ENCODE measurements at regions not wholly inside any gene's neighbourhood (a gene's known extent, or its start where the extent isn't known, plus 50 kb on each side); places are given as distances from the start of the nearest gene placed in this dataset.

- Histone ChIP-seq H3K27me3 (replicated peaks) (no peaks in the 10 kb centered on the region), H3K4me3 (ENCODE audit: low read depth, low read length) (no peak overlapping the region), H3K27ac (peak overlapping the region; percentile 46), H3K36me3 (replicated peaks) (no peaks in the 10 kb centered on the region)
- peak; percentile 35 for DNase-seq
- in situ Hi-C loops (cut with HindIII; ENCODE audit: low pct_ligation_motif_present, low sequenced_read_pairs) = no loop called here
- TF ChIP-seq CTCF (IDR thresholded peaks at IDR 0.05; ENCODE audit: low read depth, low read length, missing control alignments) = no peak
Observed at GRCh38 chr1:218592688-218593087, 247.6 kb downstream of the TGFB2 start.

- in situ Hi-C loops (cut with HindIII; ENCODE audit: low pct_ligation_motif_present, low sequenced_read_pairs) = no loop called here
Observed at GRCh38 chr1:218600968-218601367, 255.8 kb downstream of the TGFB2 start.

GRCh38 chr1:218604217-218604616 is 259.1 kb downstream of the TGFB2 start:
- H3K36me3 ChIP-seq (replicated peaks) = no peaks in the 10 kb centered on the region
- no peak for TF ChIP-seq CTCF (IDR thresholded peaks at IDR 0.05; ENCODE audit: low read depth, low read length, missing control alignments)
- no peak overlapping the region for H3K27ac ChIP-seq
- H3K4me3 ChIP-seq (ENCODE audit: low read depth, low read length) = no peak overlapping the region
- DNase-seq = no peak
- no peaks in the 10 kb centered on the region for H3K27me3 ChIP-seq (replicated peaks)
- in situ Hi-C loops (cut with HindIII; ENCODE audit: low pct_ligation_motif_present, low sequenced_read_pairs) = no loop called here

More at GRCh38 chr1:218600968-218601367, 255.8 kb downstream of the TGFB2 start:
- no peak for TF ChIP-seq CTCF (IDR thresholded peaks at IDR 0.05; ENCODE audit: low read depth, low read length, missing control alignments)
- Histone ChIP-seq H3K4me3 (ENCODE audit: low read depth, low read length) (no peak overlapping the region), H3K27ac (no peak overlapping the region), H3K36me3 (replicated peaks) (no peaks in the 10 kb centered on the region), H3K27me3 (replicated peaks) (no peaks in the 10 kb centered on the region)
- no peak for DNase-seq

GRCh38 chr1:218611916-218612585 is 266.9 kb downstream of the TGFB2 start:
- H3K27me3 ChIP-seq (replicated peaks) = no peaks in the 10 kb centered on the region
- no peak for TF ChIP-seq CTCF (IDR thresholded peaks at IDR 0.05; ENCODE audit: low read depth, low read length, missing control alignments)
- H3K36me3 ChIP-seq (replicated peaks) = no peaks in the 10 kb centered on the region
- no peak overlapping the region for H3K27ac ChIP-seq
- no peak overlapping the region for H3K4me3 ChIP-seq (ENCODE audit: low read depth, low read length)
- DNase-seq = no peak
- in situ Hi-C loops (cut with HindIII; ENCODE audit: low pct_ligation_motif_present, low sequenced_read_pairs) = no loop called here

GRCh38 chr1:218613105-218613504 is 268.0 kb downstream of the TGFB2 start:
- H3K36me3 ChIP-seq (replicated peaks) = no peaks in the 10 kb centered on the region
- no peaks in the 10 kb centered on the region for H3K27me3 ChIP-seq (replicated peaks)
- no peak overlapping the region for H3K4me3 ChIP-seq (ENCODE audit: low read depth, low read length)
- no peak overlapping the region for H3K27ac ChIP-seq
- no peak for DNase-seq
- no peak for TF ChIP-seq CTCF (IDR thresholded peaks at IDR 0.05; ENCODE audit: low read depth, low read length, missing control alignments)
- in situ Hi-C loops (cut with HindIII; ENCODE audit: low pct_ligation_motif_present, low sequenced_read_pairs) = no loop called here

- TF ChIP-seq CTCF (IDR thresholded peaks at IDR 0.05; ENCODE audit: low read depth, low read length, missing control alignments) = no peak
- DNase-seq = no peak
- in situ Hi-C loops (cut with HindIII; ENCODE audit: low pct_ligation_motif_present, low sequenced_read_pairs) = no loop called here
Observed at GRCh38 chr1:218614031-218614430, 268.9 kb downstream of the TGFB2 start.

More at GRCh38 chr1:218614031-218614430, 268.9 kb downstream of the TGFB2 start:
- H3K27ac ChIP-seq = no peak overlapping the region
- H3K4me3 ChIP-seq (ENCODE audit: low read depth, low read length) = no peak overlapping the region
- H3K36me3 ChIP-seq (replicated peaks) = no peaks in the 10 kb centered on the region
- H3K27me3 ChIP-seq (replicated peaks) = no peaks in the 10 kb centered on the region
